GM12874 (cell line): ENCODE measurements at regions not wholly inside any gene's neighbourhood (a gene's known extent, or its start where the extent isn't known, plus 50 kb on each side); places are given as distances from the start of the nearest gene placed in this dataset.

Experiments
- CTCF ChIP-seq: IDR thresholded peaks from 2 replicates; pipeline ENCODE4 v1.5.1; 2011; ENCODE audit warnings: low read depth, mild to moderate bottlenecking, control low read depth, low read length, moderate library complexity; ENCODE audit not compliant: insufficient read depth

- TF ChIP-seq CTCF = no peak
These were observed 1922.1 kb upstream of the WWC1 start for GRCh38 chr5:166369346-166369745.

DNA sequence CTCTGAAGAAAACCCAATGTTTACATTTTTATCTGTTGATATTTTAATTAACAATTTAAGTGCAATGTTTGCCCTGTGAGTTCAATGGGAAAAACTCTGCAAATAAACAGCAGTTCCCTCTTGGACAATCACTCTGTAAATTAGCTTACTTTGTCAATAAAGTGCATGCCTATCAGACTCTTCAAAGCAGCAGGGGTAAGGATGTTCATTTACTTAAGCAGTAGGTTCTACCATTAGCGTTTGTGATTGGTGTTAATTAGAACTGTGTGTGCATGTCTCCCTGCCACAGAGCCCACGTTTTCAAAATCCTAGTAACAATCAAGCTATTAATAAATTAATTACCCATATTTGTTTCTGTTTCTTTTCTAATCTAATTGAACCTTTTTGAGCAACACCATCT lies 1921.6 kb upstream of the WWC1 start:
- no peak for TF ChIP-seq CTCF

DNA sequence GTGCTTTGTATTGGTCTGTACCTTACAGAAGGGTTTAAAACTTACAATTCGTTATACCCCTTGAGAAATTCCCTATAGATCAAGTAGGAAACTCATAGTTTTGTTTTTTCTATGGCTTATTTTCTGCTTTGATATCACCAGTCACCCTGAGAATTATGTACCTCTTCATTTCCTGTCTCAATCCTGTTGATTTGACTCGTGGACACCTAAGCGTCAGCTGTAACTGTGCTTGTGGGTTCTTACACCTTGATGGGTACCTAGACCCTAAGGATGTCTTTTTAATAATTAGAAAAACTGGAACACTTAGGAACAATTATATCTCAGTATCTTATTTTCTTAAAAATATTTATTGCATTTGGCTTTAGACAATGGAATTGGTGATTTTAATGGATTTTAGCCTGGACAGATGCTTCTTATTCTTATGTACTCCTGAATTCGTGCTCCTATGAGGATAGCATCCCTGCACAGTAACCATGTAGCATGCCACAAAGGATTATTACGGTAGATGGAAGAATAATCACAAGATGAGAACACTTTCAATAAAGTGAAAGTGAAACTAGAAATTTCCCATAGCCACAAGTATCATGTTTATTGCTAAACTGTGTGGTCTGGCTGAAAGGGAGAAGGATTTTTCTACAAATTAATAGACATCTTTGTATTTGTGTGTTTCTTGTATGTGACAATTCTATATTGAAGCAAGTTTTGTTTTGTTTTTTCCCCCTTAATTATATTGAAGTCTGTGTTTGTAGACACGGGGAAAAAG lies 1920.3 kb upstream of the WWC1 start:
- TF ChIP-seq CTCF = no peak

GRCh38 chr5:166373817-166374216 lies 1917.6 kb upstream of the WWC1 start:
- TF ChIP-seq CTCF = no peak

- TF ChIP-seq CTCF = no peak
These were observed 1913.7 kb upstream of the WWC1 start for GRCh38 chr5:166377756-166378155.

DNA sequence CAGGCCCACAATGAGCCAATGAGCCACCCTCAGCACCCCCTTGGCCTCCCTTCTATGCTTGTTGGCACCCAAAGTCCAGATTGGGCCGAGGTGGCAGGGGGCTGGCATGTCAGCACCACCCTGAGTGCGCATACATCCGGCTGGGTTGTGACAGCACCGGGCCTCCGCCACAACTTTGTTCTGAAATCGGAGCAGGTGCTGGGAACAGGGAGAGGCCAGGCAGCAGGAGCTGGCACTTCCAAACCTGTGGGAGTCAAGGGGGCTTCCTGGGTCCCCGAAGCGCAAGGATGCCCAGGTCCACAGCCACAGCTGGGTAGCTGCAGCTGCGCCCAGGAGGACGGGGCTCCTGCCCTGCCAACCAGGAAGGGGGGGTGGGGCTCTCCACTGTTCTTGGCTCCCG lies 1911.9 kb upstream of the WWC1 start:
- no peak for TF ChIP-seq CTCF

GRCh38 chr5:166382031-166382430 lies 1909.4 kb upstream of the WWC1 start:
- no peak for TF ChIP-seq CTCF
